ENCODE measurements at regions not wholly inside any gene's neighbourhood (a gene's known extent, or its start where the extent isn't known, plus 50 kb on each side); places are given as distances from the start of the nearest gene placed in this dataset.

DNA sequence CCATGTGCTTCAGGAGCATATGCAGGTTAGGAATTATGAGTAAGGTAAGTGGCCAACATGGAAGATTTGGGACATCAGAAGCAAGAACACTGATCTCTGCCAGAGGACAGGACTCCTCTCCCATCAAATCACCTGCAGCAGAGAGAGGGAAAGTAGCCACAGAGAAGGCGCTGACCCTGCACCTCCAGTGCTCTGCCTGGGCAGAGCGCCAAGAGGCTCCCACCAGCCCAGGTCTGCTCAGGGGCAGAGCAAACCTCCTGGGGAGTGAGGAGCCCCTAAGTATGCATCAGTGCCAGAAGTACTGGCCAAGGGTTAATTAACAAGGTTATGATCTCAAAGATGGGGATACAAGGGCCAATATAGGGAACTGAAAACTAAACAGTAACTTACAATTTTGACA is 545.3 kb upstream of the TRPC7 start:
- H3K27me3 Mint-ChIP-seq (ENCODE audit: insufficient read depth, low read depth, poor library complexity), result no peaks in the 10 kb centered on the region
- Histone ChIP-seq H3K9me2 (ENCODE audit: insufficient read depth) (no peaks in the 10 kb centered on the region), H3K4me2 (no peak overlapping the region), H3K27ac (ENCODE audit: low read depth) (no peak overlapping the region), H3K27me3 (ENCODE audit: insufficient read depth) (no peaks in the 10 kb centered on the region), H2AFZ (0 out of 2 replicates have a peak overlapping the region, but pooled peaks have one; percentile 38), H4K20me1 (replicated peaks; ENCODE audit: insufficient read depth) (no peaks in the 10 kb centered on the region), H3K79me2 (replicated peaks; ENCODE audit: insufficient read depth) (no peaks in the 10 kb centered on the region), H3K4me1 (ENCODE audit: insufficient read depth) (peaks cover 18% of the 10 kb centered on the region), H3K4me3 (no peak overlapping the region), H3F3A (replicated peaks; ENCODE audit: low read depth) (no peaks in the 10 kb centered on the region), H3K36me3 (ENCODE audit: insufficient read depth) (no peaks in the 10 kb centered on the region)
- H3K36me3 Mint-ChIP-seq (ENCODE audit: low read depth), result no peaks in the 10 kb centered on the region
- peak overlapping the region; percentile 89 for H3K27ac Mint-ChIP-seq
- H3K4me3 Mint-ChIP-seq, result no peak overlapping the region
- peak; percentile 51; the same call in 2 of the 3 replicates for ATAC-seq
- TF ChIP-seq, protein P1, sequence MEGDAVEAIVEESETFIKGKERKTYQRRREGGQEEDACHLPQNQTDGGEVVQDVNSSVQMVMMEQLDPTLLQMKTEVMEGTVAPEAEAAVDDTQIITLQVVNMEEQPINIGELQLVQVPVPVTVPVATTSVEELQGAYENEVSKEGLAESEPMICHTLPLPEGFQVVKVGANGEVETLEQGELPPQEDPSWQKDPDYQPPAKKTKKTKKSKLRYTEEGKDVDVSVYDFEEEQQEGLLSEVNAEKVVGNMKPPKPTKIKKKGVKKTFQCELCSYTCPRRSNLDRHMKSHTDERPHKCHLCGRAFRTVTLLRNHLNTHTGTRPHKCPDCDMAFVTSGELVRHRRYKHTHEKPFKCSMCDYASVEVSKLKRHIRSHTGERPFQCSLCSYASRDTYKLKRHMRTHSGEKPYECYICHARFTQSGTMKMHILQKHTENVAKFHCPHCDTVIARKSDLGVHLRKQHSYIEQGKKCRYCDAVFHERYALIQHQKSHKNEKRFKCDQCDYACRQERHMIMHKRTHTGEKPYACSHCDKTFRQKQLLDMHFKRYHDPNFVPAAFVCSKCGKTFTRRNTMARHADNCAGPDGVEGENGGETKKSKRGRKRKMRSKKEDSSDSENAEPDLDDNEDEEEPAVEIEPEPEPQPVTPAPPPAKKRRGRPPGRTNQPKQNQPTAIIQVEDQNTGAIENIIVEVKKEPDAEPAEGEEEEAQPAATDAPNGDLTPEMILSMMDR (conservative IDR thresholded peaks at IDR 0.05; ENCODE audit: low read depth in 2 of 2), result no peak
- no peak for TF ChIP-seq STAT1 (IDR thresholded peaks at IDR 0.05; ENCODE audit: unreplicated experiment)
- TF ChIP-seq EZH2 (IDR thresholded peaks at IDR 0.05; ENCODE audit: low read depth, unreplicated experiment), result no peak
- TF ChIP-seq EZH2phosphoT487 (IDR thresholded peaks at IDR 0.05; ENCODE audit: unreplicated experiment), result no peak
- no peak for TF ChIP-seq ZNF114 (CRISPR knock-in tag; IDR thresholded peaks at IDR 0.05)
- TF ChIP-seq, protein P2, sequence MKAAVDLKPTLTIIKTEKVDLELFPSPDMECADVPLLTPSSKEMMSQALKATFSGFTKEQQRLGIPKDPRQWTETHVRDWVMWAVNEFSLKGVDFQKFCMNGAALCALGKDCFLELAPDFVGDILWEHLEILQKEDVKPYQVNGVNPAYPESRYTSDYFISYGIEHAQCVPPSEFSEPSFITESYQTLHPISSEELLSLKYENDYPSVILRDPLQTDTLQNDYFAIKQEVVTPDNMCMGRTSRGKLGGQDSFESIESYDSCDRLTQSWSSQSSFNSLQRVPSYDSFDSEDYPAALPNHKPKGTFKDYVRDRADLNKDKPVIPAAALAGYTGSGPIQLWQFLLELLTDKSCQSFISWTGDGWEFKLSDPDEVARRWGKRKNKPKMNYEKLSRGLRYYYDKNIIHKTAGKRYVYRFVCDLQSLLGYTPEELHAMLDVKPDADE (IDR thresholded peaks at IDR 0.05), result no peak
- TF ChIP-seq CREB1 (CRISPR knock-in tag; IDR thresholded peaks at IDR 0.05; ENCODE audit: low read depth), result no peak
- TF ChIP-seq, protein P3, sequence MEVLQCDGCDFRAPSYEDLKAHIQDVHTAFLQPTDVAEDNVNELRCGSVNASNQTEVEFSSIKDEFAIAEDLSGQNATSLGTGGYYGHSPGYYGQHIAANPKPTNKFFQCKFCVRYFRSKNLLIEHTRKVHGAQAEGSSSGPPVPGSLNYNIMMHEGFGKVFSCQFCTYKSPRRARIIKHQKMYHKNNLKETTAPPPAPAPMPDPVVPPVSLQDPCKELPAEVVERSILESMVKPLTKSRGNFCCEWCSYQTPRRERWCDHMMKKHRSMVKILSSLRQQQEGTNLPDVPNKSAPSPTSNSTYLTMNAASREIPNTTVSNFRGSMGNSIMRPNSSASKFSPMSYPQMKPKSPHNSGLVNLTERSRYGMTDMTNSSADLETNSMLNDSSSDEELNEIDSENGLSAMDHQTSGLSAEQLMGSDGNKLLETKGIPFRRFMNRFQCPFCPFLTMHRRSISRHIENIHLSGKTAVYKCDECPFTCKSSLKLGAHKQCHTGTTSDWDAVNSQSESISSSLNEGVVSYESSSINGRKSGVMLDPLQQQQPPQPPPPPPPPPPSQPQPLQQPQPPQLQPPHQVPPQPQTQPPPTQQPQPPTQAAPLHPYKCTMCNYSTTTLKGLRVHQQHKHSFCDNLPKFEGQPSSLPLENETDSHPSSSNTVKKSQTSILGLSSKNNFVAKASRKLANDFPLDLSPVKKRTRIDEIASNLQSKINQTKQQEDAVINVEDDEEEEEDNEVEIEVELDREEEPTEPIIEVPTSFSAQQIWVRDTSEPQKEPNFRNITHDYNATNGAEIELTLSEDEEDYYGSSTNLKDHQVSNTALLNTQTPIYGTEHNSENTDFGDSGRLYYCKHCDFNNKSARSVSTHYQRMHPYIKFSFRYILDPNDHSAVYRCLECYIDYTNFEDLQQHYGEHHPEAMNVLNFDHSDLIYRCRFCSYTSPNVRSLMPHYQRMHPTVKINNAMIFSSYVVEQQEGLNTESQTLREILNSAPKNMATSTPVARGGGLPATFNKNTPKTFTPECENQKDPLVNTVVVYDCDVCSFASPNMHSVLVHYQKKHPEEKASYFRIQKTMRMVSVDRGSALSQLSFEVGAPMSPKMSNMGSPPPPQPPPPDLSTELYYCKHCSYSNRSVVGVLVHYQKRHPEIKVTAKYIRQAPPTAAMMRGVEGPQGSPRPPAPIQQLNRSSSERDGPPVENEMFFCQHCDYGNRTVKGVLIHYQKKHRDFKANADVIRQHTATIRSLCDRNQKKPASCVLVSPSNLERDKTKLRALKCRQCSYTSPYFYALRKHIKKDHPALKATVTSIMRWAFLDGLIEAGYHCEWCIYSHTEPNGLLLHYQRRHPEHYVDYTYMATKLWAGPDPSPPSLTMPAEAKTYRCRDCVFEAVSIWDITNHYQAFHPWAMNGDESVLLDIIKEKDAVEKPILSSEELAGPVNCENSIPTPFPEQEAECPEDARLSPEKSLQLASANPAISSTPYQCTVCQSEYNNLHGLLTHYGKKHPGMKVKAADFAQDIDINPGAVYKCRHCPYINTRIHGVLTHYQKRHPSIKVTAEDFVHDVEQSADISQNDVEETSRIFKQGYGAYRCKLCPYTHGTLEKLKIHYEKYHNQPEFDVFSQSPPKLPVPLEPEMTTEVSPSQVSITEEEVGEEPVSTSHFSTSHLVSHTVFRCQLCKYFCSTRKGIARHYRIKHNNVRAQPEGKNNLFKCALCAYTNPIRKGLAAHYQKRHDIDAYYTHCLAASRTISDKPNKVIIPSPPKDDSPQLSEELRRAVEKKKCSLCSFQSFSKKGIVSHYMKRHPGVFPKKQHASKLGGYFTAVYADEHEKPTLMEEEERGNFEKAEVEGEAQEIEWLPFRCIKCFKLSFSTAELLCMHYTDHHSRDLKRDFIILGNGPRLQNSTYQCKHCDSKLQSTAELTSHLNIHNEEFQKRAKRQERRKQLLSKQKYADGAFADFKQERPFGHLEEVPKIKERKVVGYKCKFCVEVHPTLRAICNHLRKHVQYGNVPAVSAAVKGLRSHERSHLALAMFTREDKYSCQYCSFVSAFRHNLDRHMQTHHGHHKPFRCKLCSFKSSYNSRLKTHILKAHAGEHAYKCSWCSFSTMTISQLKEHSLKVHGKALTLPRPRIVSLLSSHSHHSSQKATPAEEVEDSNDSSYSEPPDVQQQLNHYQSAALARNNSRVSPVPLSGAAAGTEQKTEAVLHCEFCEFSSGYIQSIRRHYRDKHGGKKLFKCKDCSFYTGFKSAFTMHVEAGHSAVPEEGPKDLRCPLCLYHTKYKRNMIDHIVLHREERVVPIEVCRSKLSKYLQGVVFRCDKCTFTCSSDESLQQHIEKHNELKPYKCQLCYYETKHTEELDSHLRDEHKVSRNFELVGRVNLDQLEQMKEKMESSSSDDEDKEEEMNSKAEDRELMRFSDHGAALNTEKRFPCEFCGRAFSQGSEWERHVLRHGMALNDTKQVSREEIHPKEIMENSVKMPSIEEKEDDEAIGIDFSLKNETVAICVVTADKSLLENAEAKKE (CRISPR knock-in tag; IDR thresholded peaks at IDR 0.05), result no peak
- TF ChIP-seq POLR2AphosphoS5 (IDR thresholded peaks at IDR 0.05; ENCODE audit: low read depth), result no peak
- TF ChIP-seq, protein P4, sequence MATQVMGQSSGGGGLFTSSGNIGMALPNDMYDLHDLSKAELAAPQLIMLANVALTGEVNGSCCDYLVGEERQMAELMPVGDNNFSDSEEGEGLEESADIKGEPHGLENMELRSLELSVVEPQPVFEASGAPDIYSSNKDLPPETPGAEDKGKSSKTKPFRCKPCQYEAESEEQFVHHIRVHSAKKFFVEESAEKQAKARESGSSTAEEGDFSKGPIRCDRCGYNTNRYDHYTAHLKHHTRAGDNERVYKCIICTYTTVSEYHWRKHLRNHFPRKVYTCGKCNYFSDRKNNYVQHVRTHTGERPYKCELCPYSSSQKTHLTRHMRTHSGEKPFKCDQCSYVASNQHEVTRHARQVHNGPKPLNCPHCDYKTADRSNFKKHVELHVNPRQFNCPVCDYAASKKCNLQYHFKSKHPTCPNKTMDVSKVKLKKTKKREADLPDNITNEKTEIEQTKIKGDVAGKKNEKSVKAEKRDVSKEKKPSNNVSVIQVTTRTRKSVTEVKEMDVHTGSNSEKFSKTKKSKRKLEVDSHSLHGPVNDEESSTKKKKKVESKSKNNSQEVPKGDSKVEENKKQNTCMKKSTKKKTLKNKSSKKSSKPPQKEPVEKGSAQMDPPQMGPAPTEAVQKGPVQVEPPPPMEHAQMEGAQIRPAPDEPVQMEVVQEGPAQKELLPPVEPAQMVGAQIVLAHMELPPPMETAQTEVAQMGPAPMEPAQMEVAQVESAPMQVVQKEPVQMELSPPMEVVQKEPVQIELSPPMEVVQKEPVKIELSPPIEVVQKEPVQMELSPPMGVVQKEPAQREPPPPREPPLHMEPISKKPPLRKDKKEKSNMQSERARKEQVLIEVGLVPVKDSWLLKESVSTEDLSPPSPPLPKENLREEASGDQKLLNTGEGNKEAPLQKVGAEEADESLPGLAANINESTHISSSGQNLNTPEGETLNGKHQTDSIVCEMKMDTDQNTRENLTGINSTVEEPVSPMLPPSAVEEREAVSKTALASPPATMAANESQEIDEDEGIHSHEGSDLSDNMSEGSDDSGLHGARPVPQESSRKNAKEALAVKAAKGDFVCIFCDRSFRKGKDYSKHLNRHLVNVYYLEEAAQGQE (IDR thresholded peaks at IDR 0.05; ENCODE audit: unreplicated experiment), result no peak
- no peak for TF ChIP-seq NANOG (IDR thresholded peaks at IDR 0.05; ENCODE audit: borderline replicate concordance)
- no peak for TF ChIP-seq JUNB (IDR thresholded peaks at IDR 0.05; ENCODE audit: unreplicated experiment)
- TF ChIP-seq ZNF331 (CRISPR knock-in tag; IDR thresholded peaks at IDR 0.05; ENCODE audit: low read depth), result no peak
- peaks cover 27% of the 10 kb centered on the region for H3K4me1 Mint-ChIP-seq
- DNase-seq (ENCODE audit: low spot score), result no peak
- H3K9me3 Mint-ChIP-seq, result 0 out of 3 replicates have a peak, but pooled peaks cover 3% of the 10 kb centered on the region

Measured in GM23338 (cell line).